ENCODE measurements at regions not wholly inside any gene's neighbourhood (a gene's known extent, or its start where the extent isn't known, plus 50 kb on each side); places are given as distances from the start of the nearest gene placed in this dataset.

- TF ChIP-seq SUZ12 (IDR thresholded peaks at IDR 0.05; ENCODE audit: extremely low read depth, insufficient read depth, insufficient read length) (no peak), YY1 (IDR thresholded peaks at IDR 0.05; ENCODE audit: insufficient read depth, insufficient read length) (no peak), ZNF274 (IDR thresholded peaks at IDR 0.05; ENCODE audit: low read depth, low read length) (no peak)
These were observed 56.3 kb upstream of the GRK3 start for GRCh38 chr22:25508161-25508560.

All from NT2/D1 (cell line).